RWPE2 (cell line): ENCODE measurements at regions not wholly inside any gene's neighbourhood (a gene's known extent, or its start where the extent isn't known, plus 50 kb on each side); places are given as distances from the start of the nearest gene placed in this dataset.

Experiments
- ATAC-seq: fragments of 200-7000 bp; cut with Tn5 transposase; 3 replicates; pipeline ENCODE4 v1.9.1; 2021; ENCODE audit warnings: low read depth
- DNase-seq: peaks from one replicate; pipeline ENCODE4 v3.0.0-alpha.2; 2020; ENCODE audit warnings: low spot score
- H3K27ac ChIP-seq: fragments of 450-650 bp; 2 replicates; pipeline ENCODE4 v1.5.1; 2017; ENCODE audit warnings: mild to moderate bottlenecking; ENCODE audit not compliant: poor library complexity, severe bottlenecking
- H3K27me3 ChIP-seq: fragments of 250-450 bp; sonication (Bioruptor Pico); 2 replicates; pipeline ENCODE4 v1.5.1; 2021; ENCODE audit warnings: mild to moderate bottlenecking, moderate library complexity; ENCODE audit not compliant: insufficient read depth, poor library complexity, severe bottlenecking
- H3K36me3 ChIP-seq: fragments of 250-450 bp; sonication (Bioruptor Pico); 2 replicates; pipeline ENCODE4 v1.5.1; 2020; ENCODE audit warnings: low read depth, mild to moderate bottlenecking, moderate library complexity
- H3K4me1 ChIP-seq: fragments of 250-450 bp; sonication (Bioruptor Pico); 2 replicates; pipeline ENCODE4 v1.5.1; 2021; ENCODE audit warnings: mild to moderate bottlenecking, moderate library complexity; ENCODE audit not compliant: insufficient read depth, poor library complexity, severe bottlenecking
- H3K4me3 ChIP-seq: fragments of 250-450 bp; sonication (Bioruptor Pico); 2 replicates; pipeline ENCODE4 v1.5.1; 2021; ENCODE audit warnings: mild to moderate bottlenecking, moderate library complexity; ENCODE audit not compliant: severe bottlenecking
- H3K9me3 ChIP-seq: fragments of 250-450 bp; sonication (Bioruptor Pico); 2 replicates; pipeline ENCODE4 v1.5.1; 2021; ENCODE audit warnings: mild to moderate bottlenecking, moderate library complexity; ENCODE audit not compliant: severe bottlenecking
- TF ChIP-seq, protein P1 (sequence below): fragments of 450-650 bp; IDR thresholded peaks from one replicate; pipeline ENCODE4 v1.5.1; 2017; ENCODE audit warnings: mild to moderate bottlenecking, moderate library complexity; ENCODE audit not compliant: poor library complexity, severe bottlenecking

- Histone ChIP-seq H3K4me1 (no peaks in the 10 kb centered on the region), H3K36me3 (no peaks in the 10 kb centered on the region), H3K27me3 (no peaks in the 10 kb centered on the region), H3K9me3 (no peaks in the 10 kb centered on the region), H3K4me3 (no peak overlapping the region), H3K27ac (no peak overlapping the region)
- no peak for DNase-seq
- TF ChIP-seq, protein P1, sequence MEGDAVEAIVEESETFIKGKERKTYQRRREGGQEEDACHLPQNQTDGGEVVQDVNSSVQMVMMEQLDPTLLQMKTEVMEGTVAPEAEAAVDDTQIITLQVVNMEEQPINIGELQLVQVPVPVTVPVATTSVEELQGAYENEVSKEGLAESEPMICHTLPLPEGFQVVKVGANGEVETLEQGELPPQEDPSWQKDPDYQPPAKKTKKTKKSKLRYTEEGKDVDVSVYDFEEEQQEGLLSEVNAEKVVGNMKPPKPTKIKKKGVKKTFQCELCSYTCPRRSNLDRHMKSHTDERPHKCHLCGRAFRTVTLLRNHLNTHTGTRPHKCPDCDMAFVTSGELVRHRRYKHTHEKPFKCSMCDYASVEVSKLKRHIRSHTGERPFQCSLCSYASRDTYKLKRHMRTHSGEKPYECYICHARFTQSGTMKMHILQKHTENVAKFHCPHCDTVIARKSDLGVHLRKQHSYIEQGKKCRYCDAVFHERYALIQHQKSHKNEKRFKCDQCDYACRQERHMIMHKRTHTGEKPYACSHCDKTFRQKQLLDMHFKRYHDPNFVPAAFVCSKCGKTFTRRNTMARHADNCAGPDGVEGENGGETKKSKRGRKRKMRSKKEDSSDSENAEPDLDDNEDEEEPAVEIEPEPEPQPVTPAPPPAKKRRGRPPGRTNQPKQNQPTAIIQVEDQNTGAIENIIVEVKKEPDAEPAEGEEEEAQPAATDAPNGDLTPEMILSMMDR: no peak
- no peak for ATAC-seq
Measured at GRCh38 chr1:169024800-169025271, 81.7 kb upstream of the ATP1B1 start.

DNA sequence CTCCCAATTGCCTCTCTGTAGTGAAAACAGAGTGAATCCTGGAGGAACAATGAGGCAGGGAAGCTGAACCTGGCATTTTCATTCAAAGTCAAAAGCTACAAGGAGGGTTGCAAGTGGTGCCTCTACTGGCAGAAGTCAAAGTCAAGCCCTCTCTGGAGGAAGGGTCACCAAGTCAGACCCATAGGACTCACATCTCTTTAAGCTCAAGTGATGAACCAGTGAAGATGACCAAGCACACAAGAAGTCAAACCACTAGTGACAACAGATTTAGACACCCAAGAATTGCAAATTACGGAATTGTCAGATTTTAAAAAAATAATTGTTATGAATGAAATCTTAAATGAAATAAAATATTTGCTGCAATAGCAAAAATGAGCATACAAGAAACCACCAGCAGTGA lies 81.1 kb upstream of the ATP1B1 start:
- H3K36me3 ChIP-seq: no peaks in the 10 kb centered on the region
- DNase-seq (no peak), ATAC-seq (no peak)
- H3K9me3 ChIP-seq: no peaks in the 10 kb centered on the region
- TF ChIP-seq, protein P1: no peak
- H3K4me1 ChIP-seq: no peaks in the 10 kb centered on the region
- no peak overlapping the region for H3K27ac ChIP-seq
- no peaks in the 10 kb centered on the region for H3K27me3 ChIP-seq
- no peak overlapping the region for H3K4me3 ChIP-seq

GRCh38 chr1:169027607-169028320 lies 78.7 kb upstream of the ATP1B1 start:
- Histone ChIP-seq H3K9me3 (no peaks in the 10 kb centered on the region), H3K4me3 (no peak overlapping the region), H3K4me1 (no peaks in the 10 kb centered on the region), H3K27me3 (no peaks in the 10 kb centered on the region), H3K27ac (no peak overlapping the region), H3K36me3 (no peaks in the 10 kb centered on the region)
- ATAC-seq (no peak), DNase-seq (no peak)
- TF ChIP-seq, protein P1: no peak

DNA sequence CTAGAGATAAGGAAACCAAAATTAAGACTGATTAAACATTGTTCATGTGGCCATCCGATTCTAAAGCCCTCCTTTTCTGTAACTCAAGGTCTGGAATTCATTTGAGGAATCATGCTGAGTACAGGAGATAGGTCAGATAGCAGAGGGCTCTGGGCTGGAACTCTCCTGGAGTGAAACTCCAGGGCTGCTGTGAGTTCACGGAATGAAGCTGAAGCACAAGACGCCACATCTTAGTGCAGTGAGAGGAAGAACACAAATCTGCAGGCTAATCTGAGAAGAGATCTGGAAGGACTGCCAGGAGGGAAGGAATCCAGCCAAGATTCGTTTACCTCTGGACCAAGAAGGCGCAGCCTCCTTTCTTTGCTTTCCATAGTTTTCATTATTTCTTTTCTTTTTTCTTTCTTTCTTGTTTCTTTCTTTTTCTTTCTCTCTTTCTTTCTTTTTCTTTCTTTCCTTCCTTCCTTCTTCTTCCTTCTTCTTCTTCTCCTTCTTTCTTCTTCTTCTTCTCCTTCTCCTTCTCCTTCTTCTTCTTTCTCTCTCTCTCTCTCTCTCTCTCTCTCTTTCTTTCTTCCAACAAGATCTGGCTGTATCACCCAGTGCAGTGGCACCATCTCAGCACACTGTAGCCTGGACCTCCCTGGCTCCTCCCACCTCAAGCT lies 74.8 kb upstream of the ATP1B1 start:
- no peak overlapping the region for H3K27ac ChIP-seq
- no peaks in the 10 kb centered on the region for H3K36me3 ChIP-seq
- H3K9me3 ChIP-seq: no peaks in the 10 kb centered on the region
- ATAC-seq (no peak), DNase-seq (no peak)
- H3K4me1 ChIP-seq: no peaks in the 10 kb centered on the region
- H3K4me3 ChIP-seq: no peak overlapping the region
- no peaks in the 10 kb centered on the region for H3K27me3 ChIP-seq
- TF ChIP-seq, protein P1: no peak

- H3K27ac ChIP-seq: no peak overlapping the region
- no peak for ATAC-seq
- H3K4me3 ChIP-seq: no peak overlapping the region
- no peaks in the 10 kb centered on the region for H3K36me3 ChIP-seq
- no peaks in the 10 kb centered on the region for H3K9me3 ChIP-seq
- no peaks in the 10 kb centered on the region for H3K27me3 ChIP-seq
- H3K4me1 ChIP-seq: no peaks in the 10 kb centered on the region
- TF ChIP-seq, protein P1: no peak
- no peak for DNase-seq
Measured at GRCh38 chr1:169041366-169041765, 65.1 kb upstream of the ATP1B1 start.
